PC-3 (cell line): ENCODE measurements at regions not wholly inside any gene's neighbourhood (a gene's known extent, or its start where the extent isn't known, plus 50 kb on each side); places are given as distances from the start of the nearest gene placed in this dataset.
A peak's percentile ranks its signal among the peaks of the same experiment; 100 is the strongest.

Experiments
- ATAC-seq: fragments of 200-7000 bp; cut with Tn5 transposase; 2 replicates; pipeline ENCODE4 v1.9.1; 2020; ENCODE audit warnings: mild to moderate bottlenecking, moderate library complexity
- BruUV-seq: library from RNA; stranded (reverse); fragments of 400-500 nt; replicated peaks from 2 replicates; lab custom pipeline; 2021; lab: Mats Ljungman, UMichigan
- CTCF ChIA-PET: fragments of 300-600 bp; sonication (Branson Sonifier 250); formaldehyde crosslinking; loops from one replicate; lab custom pipeline; 2022; ENCODE audit warnings: antibody characterized with exemption; lab: Charles Lee
- POLR2A ChIA-PET: fragments of 300-600 bp; sonication (Branson Sonifier 250); formaldehyde crosslinking; loops from one replicate; lab custom pipeline; 2022; ENCODE audit warnings: antibody characterized with exemption; ENCODE audit not compliant: unreplicated experiment; lab: Charles Lee
- DNase-seq: peaks from one replicate; pipeline ENCODE4 v3.0.0-alpha.2; 2015
- H2AFZ ChIP-seq: fragments of 300-600 bp; sonication (generic); 2 replicates; pipeline ENCODE4 v1.6.0; 2016; ENCODE audit warnings: antibody characterized with exemption, low read length
- H3F3A ChIP-seq: fragments of 300-600 bp; sonication (generic); one replicate; pipeline ENCODE4 v1.6.0; 2017; ENCODE audit warnings: antibody characterized with exemption, low read length, control low read depth, mild to moderate bottlenecking; ENCODE audit not compliant: unreplicated experiment
- H3K27ac ChIP-seq: fragments of 300-600 bp; sonication (generic); 2 replicates; pipeline ENCODE4 v1.5.1; 2016; ENCODE audit warnings: mild to moderate bottlenecking, low read length
- H3K27me3 ChIP-seq: fragments of 300-600 bp; sonication (generic); 2 replicates; pipeline ENCODE4 v1.6.1; 2016; ENCODE audit warnings: low read length, mixed read lengths
- H3K36me3 ChIP-seq: fragments of 300-600 bp; sonication (generic); 2 replicates; pipeline ENCODE4 v1.6.1; 2016; ENCODE audit warnings: low read depth, mixed run types, low read length, mixed read lengths
- H3K4me1 ChIP-seq: fragments of 300-600 bp; sonication (generic); 2 replicates; pipeline ENCODE4 v1.5.1; 2016; ENCODE audit warnings: low read length; ENCODE audit not compliant: insufficient read depth
- H3K4me2 ChIP-seq: fragments of 300-600 bp; sonication (generic); 2 replicates; pipeline ENCODE4 v1.6.0; 2016; ENCODE audit warnings: low read length
- H3K4me3 ChIP-seq: fragments of 300-600 bp; sonication (generic); 2 replicates; pipeline ENCODE4 v1.5.1; 2016; ENCODE audit warnings: mild to moderate bottlenecking, low read length, mixed read lengths
- H3K79me2 ChIP-seq: fragments of 300-600 bp; sonication (generic); 2 replicates; pipeline ENCODE4 v1.6.1; 2017; ENCODE audit warnings: low read length, mixed read lengths
- H3K9ac ChIP-seq: fragments of 300-600 bp; sonication (generic); 2 replicates; pipeline ENCODE4 v1.6.0; 2016; ENCODE audit warnings: mild to moderate bottlenecking, low read length
- H3K9me2 ChIP-seq: fragments of 300-600 bp; sonication (generic); replicated peaks from 2 replicates; pipeline ENCODE4 v1.6.1; 2016; ENCODE audit warnings: mixed run types, low read length, mixed read lengths
- H3K9me3 ChIP-seq: fragments of 300-600 bp; sonication (generic); 2 replicates; pipeline ENCODE4 v1.6.1; 2016; ENCODE audit warnings: low read length, mixed read lengths
- H4K20me1 ChIP-seq: fragments of 300-600 bp; sonication (generic); 2 replicates; pipeline ENCODE4 v1.6.1; 2016; ENCODE audit warnings: low read length, mixed read lengths
- CTCF ChIP-seq: fragments of 300-600 bp; sonication (generic); conservative IDR thresholded peaks from 2 replicates; pipeline ENCODE4 v1.5.1; 2017; ENCODE audit warnings: antibody characterized with exemption, low read depth, mild to moderate bottlenecking, low read length
- EZH2 ChIP-seq: fragments of 300-600 bp; sonication (generic); IDR thresholded peaks from one replicate; pipeline ENCODE4 v1.6.1; 2017; ENCODE audit warnings: antibody characterized with exemption, mild to moderate bottlenecking, low read length; ENCODE audit not compliant: unreplicated experiment
- EZH2phosphoT487 ChIP-seq: fragments of 300-600 bp; sonication (generic); IDR thresholded peaks from 2 replicates; pipeline ENCODE4 v1.6.1; 2018; ENCODE audit warnings: mild to moderate bottlenecking, antibody characterized with exemption, low read length, borderline replicate concordance
- intact Hi-C: fragments of 100-400 bp; cut with micrococcal nuclease; formaldehyde crosslinking; loops from 2 replicates; pipeline ENCODE4 v1.9.0; 2023

GRCh38 chr11:110818032-110818687 is 105.9 kb upstream of the ARHGAP20 start:
- TF ChIP-seq CTCF (no peak), EZH2 (no peak), EZH2phosphoT487 (no peak)
- peak; percentile 47 for DNase-seq
- intact Hi-C loops: no loop called here
- H3F3A ChIP-seq: no peaks in the 10 kb centered on the region
- no peaks in the 10 kb centered on the region for H3K9me3 ChIP-seq
- ATAC-seq: no peak
- H3K27ac ChIP-seq: no peak overlapping the region
- ChIA-PET CTCF (no interaction called here), POLR2A (no interaction called here)
- H3K36me3 ChIP-seq: no peaks in the 10 kb centered on the region
- H2AFZ ChIP-seq: no peak overlapping the region
- no TSS peak for BruUV-seq
- H3K4me1 ChIP-seq: no peaks in the 10 kb centered on the region
- no peak overlapping the region for H3K4me2 ChIP-seq
- no peaks in the 10 kb centered on the region for H4K20me1 ChIP-seq
- H3K79me2 ChIP-seq: no peaks in the 10 kb centered on the region
- peaks cover 27% of the 10 kb centered on the region for H3K27me3 ChIP-seq
- H3K9ac ChIP-seq: no peak overlapping the region
- H3K4me3 ChIP-seq: no peak overlapping the region
- no peaks in the 10 kb centered on the region for H3K9me2 ChIP-seq

- H3K9ac ChIP-seq: no peak overlapping the region
- H4K20me1 ChIP-seq: no peaks in the 10 kb centered on the region
- H3K4me3 ChIP-seq: no peak overlapping the region
- TF ChIP-seq EZH2phosphoT487 (no peak), CTCF (no peak), EZH2 (no peak)
- ChIA-PET CTCF (no interaction called here), POLR2A (no interaction called here)
- no peak for ATAC-seq
- intact Hi-C loops: no loop called here
- H3K27ac ChIP-seq: no peak overlapping the region
- H3K9me2 ChIP-seq: no peaks in the 10 kb centered on the region
- DNase-seq: no peak
- no peaks in the 10 kb centered on the region for H3K9me3 ChIP-seq
- no peak overlapping the region for H2AFZ ChIP-seq
- no TSS peak for BruUV-seq
- H3K27me3 ChIP-seq: peaks cover 17% of the 10 kb centered on the region; the same call in 1 of the 2 replicates
- no peak overlapping the region for H3K4me2 ChIP-seq
- no peaks in the 10 kb centered on the region for H3K36me3 ChIP-seq
- H3K4me1 ChIP-seq: no peaks in the 10 kb centered on the region
- H3F3A ChIP-seq: no peaks in the 10 kb centered on the region
- no peaks in the 10 kb centered on the region for H3K79me2 ChIP-seq
Measured at GRCh38 chr11:110812086-110812733, 100.0 kb upstream of the ARHGAP20 start.

GRCh38 chr11:110809417-110810199 is 97.4 kb upstream of the ARHGAP20 start:
- no peak for ATAC-seq
- POLR2A ChIA-PET: no interaction called here
- no peak for TF ChIP-seq EZH2
- TF ChIP-seq EZH2phosphoT487: no peak
- no peak for TF ChIP-seq CTCF

More at GRCh38 chr11:110809417-110810199, 97.4 kb upstream of the ARHGAP20 start:
- no peak overlapping the region for H3K4me3 ChIP-seq
- H3K9me2 ChIP-seq: no peaks in the 10 kb centered on the region
- intact Hi-C loops: no loop called here
- no peak overlapping the region for H3K27ac ChIP-seq
- H3K4me2 ChIP-seq: no peak overlapping the region
- CTCF ChIA-PET: no interaction called here
- H3F3A ChIP-seq: no peaks in the 10 kb centered on the region
- H3K27me3 ChIP-seq: peaks cover 29% of the 10 kb centered on the region; the same call in 1 of the 2 replicates
- no peak overlapping the region for H3K9ac ChIP-seq
- no peaks in the 10 kb centered on the region for H3K4me1 ChIP-seq
- H3K9me3 ChIP-seq: no peaks in the 10 kb centered on the region
- H3K36me3 ChIP-seq: no peaks in the 10 kb centered on the region
- BruUV-seq: no TSS peak
- no peak overlapping the region for H2AFZ ChIP-seq
- no peaks in the 10 kb centered on the region for H4K20me1 ChIP-seq
- H3K79me2 ChIP-seq: no peaks in the 10 kb centered on the region
- DNase-seq: no peak
